ENCODE measurements at regions not wholly inside any gene's neighbourhood (a gene's known extent, or its start where the extent isn't known, plus 50 kb on each side); places are given as distances from the start of the nearest gene placed in this dataset.

DNA sequence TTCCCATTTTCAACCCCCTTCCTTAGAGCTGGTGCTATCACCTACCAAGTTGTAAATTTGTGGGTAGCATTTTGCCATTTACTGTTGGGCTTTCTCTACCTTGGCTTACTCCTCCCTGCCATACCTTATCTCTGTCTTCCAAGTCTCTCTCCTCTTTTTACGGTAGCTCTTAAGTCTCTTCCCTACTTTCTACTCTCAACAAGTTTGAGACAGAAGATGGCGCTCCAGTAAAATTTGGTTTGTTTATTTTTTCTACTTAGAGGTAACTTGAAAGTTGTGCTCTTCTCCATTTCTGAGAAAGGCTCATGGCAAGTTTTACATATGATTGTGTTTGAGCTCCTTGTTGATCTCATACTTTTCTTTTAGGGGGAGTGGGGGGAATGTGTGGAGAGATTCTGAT lies 1508.1 kb downstream of the TECRL start:
- no peak for DNase-seq (ENCODE audit: low spot score)

DNA sequence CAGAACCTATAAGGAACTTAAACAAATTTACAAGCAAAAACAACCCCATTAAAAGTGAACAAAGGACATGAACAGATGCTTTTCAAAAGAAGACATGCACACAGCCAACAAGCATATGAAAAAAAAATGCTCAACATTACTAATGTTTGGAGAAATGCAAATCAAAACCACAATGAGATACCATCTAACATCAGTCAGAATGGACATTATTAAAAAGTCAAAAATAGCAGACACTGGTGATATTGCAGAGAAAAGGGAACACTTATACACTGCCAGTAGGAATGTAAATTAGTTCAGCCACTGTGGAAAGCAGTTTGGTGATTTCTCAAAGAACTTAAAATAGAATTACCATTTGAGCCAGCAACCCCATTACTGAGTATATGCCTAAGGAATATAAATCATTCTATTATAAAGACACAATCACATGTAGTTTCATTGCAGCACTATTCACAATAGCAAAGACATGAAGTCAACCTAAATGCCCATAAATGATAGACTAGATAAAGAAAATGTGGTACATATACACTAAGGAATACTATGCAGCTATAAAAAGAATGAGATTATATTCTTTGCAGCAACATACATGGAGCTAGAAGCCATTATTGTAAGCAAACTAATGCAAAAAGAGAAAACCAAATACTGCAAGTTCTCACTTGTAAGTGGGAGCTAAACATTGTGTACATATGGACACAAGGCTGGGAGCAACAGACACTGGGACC lies 1509.4 kb downstream of the TECRL start:
- no peak for DNase-seq (ENCODE audit: low spot score)

DNA sequence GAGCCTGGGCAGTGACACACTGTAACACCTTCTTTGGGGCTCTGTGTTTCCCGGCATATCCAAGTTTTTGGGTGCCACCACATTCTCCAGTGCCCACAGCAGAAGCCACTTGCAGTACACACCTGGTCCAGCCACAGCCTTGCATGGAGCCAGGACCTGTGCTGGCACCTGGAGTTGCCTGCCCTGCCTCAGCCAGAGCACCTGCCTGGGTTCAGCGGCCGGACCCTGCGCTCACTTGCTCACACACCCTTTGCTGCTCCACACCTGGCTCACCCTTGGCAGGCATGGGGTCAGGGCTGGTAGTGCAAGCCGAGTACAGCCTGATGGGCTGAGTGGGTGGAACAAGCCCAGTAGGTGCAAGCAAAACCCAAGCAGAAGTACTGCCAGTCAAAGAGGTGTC lies 1511.1 kb downstream of the TECRL start:
- DNase-seq (ENCODE audit: low spot score), result no peak

DNA sequence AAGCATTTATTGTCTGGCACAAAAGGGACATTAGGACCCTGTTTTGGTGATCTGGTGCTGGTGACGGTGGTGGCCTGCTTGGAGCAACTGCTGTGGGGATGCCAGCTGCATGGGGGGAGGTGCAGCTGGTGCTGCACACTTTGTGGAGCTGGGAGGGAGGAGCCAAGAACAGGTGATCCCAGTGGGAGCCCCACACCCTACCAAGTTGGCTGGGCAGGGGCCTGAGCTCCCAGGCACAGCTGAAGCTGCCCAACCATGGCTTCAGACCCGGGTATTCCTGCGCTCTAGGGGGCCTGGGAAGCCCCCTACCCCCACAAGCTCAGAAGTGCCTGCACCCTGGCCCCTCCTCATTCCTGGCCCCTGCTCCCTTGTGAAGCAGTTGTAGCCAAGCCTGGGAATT lies 1512.5 kb downstream of the TECRL start:
- no peak for DNase-seq (ENCODE audit: low spot score)

DNA sequence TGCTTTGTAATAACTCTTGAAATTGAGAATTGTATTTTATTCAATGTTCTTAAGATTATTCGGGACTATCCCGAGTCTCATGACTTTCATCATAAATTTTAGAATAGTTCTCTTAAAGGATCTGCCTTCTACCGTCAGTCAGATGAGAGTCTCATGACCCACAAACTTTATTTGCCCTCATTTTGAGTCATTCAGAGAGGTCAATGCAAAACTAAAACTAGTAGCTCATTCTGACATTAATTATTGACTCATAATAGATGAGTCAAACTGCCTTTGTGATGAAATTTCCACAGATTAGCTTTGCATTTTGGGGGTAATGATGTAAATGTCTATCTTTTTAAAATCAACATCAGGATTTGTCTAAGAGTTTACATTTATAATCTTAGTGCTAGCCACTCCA lies 1527.3 kb downstream of the TECRL start:
- no peak for DNase-seq (ENCODE audit: low spot score)

DNA sequence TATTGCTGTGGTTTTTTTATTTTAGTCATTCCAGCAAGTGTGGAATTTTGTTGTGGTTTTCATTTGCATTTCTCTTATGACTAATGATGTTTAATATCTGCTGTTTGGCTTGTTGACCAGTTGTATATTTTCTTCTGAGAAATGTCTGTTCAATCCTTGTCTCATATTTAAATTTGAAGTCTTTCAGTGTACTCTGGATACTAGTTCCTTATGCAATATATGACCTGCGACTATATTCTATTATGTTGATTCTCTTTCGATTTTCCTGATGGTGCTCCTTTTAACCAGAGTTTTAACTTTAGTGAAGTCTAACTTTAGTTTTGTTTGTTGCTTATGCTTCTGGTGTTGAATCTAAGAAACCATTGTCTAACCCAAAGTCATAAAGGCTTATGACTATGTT lies 1528.0 kb downstream of the TECRL start:
- no peak for DNase-seq (ENCODE audit: low spot score)

DNA sequence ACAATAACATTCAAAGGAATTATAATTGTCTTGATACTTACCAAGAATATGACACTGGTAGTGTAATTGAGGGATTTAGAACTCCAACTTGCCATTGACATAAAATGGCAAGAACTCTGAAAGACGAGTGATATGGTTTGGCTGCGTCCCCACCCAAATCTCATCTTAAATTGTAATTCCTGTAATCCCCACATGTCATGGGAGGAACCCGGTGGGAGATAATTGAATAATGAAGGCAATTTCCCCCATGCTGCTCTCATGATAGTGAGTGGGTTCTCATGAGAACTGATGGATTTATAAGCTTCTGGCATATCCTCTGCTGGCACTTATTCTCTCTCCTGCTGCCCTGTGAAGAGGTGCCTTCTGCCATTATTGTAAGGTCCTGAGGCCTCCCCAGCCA lies 1536.4 kb downstream of the TECRL start:
- DNase-seq (ENCODE audit: low spot score), result no peak

DNA sequence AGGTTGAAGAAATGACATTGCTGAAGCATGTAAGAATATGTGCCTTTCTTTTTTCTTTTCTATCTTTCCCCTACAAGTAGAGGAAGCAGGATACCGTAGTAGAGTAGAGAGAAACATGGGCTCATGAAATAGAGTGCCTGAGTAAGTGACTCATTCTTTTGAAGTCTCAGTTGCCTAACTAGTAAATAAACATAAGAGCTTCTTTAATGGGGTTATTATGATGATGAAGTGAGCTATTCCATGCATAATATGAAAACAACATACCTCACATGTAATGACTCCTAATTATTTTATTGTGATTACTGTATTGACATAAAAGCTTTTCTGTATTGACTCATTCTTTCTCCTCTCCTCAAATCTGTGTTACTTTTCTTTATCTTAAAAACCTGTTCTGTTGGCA lies 1538.2 kb downstream of the TECRL start:
- no peak for DNase-seq (ENCODE audit: low spot score)

DNA sequence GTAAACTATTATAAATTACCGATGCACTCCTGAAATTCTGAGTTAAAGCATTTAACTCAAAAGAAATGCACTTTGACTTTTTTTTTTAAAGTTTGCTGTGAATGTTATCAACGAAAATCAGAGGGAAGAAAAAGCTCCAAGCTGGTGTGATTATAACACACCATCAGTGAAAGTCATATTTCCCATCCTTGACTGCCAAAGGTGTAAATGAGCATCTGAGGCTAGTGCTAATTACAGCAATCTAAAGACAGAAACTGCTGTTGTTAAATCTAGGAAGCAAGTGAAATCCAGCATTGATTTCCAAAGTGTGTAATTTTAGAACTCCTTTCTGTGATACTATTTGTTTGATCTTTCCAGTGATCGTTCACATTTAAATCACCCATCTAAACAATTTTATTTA lies 1538.8 kb downstream of the TECRL start:
- DNase-seq (ENCODE audit: low spot score), result no peak

DNA sequence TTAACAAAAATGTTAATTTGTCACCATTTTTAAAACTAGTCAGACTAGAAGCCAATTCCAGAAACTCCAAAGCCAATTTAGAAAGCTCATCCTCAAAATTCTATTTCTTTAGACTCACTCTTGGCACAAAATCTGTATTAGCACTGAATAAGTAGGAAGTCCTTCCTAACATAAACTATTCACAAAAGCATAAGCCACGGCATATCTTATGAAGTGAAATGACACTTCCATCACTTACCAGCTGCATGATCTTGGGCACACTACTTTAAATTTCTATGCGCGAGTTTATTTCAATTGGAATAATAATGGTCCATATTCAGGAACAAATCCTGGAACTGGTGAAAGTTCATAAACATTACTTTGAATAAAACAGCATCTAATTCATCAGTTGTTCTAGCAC lies 1544.0 kb downstream of the TECRL start:
- no peak for DNase-seq (ENCODE audit: low spot score)

DNA sequence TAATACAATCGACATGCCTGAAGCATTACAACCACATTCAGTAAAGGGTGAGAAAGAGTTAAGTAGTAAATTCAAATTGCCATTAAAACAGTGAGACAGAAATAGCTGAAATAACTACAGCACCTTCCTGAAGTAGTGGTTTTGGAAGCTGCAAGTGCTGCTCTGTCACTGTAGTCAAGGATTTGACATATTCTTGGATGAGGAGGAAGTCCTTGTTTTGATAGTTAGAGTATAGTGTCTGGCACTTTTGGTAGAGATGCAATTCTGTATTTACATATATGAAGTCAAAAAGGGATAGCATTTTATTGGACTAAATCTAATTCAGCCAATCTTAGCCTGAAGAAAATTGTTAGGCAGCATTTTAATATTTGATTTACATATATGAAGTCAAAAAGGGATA lies 1559.6 kb downstream of the TECRL start:
- no peak for DNase-seq (ENCODE audit: low spot score)

DNA sequence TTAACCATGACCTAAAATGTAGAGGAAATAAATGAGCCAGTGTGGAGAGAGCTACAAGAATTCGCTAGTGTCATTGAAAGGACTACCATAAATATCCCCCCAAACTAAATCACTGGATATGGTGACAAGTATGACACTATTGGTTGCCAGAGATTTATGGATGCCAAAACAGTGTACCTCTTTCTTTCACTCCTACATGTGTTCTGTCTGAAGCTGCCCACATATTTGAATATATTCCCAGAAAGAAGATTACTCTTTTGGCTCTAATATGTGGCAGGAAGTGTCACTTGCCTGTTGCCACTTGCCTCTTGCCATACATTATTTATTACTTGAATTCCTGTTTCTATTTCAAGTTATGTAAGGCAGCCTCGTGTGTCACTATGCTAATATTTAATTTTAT lies 1573.6 kb downstream of the TECRL start:
- DNase-seq (ENCODE audit: low spot score), result no peak

DNA sequence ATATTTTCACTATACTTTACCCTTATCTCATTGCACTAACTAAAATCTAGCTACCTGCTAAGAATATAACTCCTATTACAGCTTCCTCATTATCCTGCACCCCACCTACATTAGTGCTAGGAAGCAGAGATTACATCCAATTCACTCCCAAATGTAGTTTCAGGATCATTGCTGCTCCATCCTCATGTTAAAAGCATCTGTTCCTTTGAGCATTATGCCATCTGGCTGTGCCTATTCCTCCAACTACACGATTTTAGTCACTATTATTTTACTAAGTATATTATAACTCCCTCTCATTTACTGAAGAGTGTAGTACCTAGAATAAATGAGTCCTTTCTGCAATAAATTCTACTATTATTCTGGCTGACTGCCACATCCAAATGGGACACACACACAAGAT lies 1586.9 kb downstream of the TECRL start:
- no peak for DNase-seq (ENCODE audit: low spot score)

DNA sequence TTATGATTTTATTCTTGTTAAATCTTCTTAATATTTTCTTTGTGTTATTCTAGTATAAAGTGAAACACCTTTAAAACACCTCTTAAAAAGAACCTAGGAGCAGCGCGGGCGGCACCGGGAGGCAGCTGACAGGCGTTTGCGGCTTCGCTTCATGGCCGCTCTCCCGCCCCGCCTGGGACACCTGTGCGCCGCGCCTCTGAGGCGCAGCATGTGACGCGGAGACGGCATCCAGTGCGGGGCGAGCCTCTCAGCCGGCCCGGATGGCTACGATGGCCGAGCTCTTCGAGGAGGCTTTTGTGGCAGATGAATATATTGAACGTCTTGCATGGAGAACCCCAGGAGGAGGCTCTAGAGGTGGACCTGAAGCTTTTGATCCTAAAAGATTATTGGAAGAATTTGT lies 1592.7 kb downstream of the TECRL start:
- DNase-seq (ENCODE audit: low spot score), result no peak

DNA sequence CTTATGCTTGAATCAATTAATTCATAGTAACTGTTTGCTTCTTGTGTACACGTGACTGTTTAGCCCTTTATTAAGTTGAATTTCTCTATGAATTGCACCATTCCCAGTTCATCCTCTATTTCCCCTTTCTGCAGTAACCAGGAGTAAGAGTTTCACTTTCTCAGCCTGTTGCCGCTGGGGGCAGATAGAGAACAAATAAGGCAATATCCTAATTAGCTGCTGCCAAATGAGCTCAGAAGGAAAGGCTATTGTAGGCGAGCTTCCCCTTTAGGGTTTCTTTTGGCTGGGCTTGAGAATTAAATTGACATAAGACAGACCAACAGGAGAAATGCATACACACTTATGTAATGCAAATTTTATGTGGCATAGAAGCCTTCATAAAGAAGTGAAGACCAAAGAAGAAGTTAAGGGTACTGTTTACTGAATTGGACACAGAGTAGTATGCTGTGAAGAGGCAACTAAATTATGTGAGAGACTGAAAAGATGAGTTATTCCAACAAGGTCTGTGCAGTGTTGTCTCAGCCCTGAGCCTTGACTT lies 1594.7 kb downstream of the TECRL start:
- peak; percentile 0 for DNase-seq (ENCODE audit: low spot score)

DNA sequence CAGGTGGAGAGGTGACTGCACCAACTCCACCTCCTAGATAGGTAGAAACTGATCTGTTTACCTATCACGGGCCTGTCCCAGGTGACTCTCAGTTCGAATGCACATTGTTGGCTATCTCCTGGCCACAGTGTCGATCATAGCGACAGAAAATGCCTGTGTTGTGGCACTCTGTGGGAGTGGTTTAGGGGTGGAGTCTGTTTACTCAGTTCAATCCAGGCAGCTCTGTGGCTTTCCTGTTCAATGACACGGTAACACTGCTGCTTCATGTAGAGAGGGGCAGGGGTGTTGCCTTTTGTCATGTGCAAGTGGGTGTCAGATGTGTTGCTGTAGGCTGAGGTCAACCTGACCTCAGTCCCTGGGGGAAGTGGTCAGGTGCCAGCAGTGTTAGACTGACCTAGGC lies 1602.4 kb downstream of the TECRL start:
- no peak for DNase-seq (ENCODE audit: low spot score)

DNA sequence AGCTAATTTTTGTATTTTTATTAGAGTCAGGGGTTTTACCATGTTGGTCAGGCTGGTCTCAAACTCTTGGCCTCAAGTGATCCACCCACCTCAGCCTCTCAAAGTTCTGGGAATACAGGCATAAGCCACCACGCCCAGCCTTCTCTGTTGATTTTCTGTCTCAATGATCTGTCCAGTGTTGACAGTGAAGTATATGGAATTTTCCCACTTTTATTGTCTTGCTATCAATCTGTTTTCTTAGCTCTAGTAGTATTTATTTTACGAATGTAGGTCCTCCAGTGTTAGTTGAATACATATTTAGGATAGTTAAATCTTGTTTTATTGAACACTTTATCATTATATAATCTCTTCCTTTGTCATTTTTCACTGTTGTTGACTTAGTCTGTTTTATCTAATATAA lies 1603.9 kb downstream of the ADGRL3 start:
- DNase-seq (ENCODE audit: low spot score), result no peak

DNA sequence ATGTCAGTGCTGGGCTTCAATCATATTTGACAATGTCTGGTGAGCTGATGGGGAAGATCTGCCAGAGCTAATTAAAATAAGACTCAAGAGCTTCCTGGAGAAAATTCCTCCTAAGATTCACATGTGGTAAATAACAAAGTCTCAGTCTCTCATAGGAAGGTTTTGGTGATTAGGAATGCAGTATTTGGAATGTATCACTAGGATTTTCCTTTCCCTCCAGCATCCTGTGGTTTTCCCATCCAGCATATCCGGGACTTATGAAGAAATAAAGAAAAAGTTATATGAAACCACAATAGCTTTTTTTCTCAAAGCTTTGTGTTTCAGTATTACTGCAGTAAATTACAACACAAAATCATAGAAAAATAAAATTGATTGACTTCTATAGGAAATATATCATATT lies 1597.1 kb downstream of the ADGRL3 start:
- DNase-seq (ENCODE audit: low spot score), result no peak

DNA sequence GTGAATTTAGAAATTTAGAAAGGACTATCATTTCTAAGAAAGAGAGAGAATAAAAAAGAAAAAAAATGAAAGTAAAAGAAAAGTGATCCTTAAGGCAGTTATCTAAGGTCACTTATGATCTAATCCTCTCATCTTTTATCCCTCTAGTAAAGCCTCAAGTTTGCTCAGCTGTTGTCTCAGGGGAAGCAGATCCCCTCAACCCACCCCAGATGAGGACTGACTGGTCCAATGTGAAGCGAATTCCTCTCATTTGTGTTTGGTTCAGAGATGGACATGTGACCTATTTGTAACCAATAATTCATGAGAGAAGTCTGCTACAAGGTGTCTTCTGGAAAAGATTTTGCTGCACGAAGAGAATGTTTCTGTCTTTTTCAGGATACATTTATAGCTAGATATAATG lies 1591.3 kb downstream of the ADGRL3 start:
- DNase-seq (ENCODE audit: low spot score), result no peak

DNA sequence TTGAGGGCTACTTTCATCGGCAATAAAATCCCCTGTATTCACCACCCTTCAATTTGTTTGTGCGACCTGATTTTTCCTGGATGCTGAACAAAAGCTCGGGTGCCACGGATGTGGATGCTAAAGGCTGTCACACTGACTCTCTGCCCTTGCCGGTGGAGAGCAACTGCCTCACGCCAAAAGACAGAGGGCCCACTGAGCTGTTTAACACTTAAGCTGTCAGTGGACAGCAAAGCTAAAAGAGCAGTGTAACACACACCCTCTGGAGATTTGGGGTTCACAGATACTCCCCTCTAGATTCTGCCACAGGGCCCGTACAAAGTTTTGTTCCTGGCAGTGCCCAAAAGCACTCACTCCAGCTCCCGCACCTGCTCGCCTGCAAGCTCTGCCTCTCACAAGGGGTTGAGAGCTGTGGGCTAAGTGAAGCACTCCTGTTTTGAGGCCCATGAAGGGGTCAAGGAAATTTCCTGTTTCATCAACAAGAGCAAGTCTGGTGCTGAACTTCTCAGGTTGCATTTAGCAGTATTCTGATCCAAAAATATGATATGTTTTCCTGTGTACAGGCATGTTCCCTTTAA lies 1571.9 kb downstream of the ADGRL3 start:
- DNase-seq (ENCODE audit: low spot score), result no peak

DNA sequence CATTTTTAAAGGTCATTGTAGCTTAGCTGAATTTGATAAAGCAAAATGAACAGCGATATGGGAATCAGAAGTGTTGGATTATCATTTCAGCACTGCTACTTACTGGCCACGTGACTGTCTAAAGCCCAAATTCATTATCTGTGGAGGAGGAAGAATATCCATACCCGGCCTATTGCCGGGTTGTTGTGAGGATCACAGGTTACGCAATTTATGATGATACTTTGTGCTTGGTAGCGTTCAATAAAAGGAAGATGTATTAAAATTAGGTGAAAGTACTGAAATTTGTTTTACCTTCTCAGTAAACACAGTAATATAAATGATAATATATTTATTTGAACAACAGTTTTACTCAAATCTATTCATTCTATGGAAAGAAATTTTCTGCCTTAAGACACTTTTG lies 1540.2 kb downstream of the ADGRL3 start:
- DNase-seq (ENCODE audit: low spot score), result no peak

DNA sequence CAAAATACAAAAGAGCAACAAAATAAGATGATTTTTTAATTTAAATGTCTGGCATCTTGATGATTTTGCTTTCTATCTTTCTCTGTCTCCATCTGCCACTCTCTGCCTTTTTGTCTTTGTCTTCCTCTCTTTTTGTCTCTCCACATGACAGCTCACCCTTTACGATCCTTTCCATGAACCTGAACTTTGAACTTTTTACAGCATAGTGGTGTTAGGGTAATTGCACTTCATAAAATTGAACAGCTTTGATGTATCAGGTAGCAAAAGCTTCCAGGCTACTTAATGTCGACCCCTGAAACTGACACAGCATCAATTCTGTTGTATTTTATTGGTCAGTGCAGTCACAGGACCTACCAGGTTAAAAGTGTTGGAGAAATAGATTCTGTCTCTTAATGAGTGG lies 1517.0 kb downstream of the ADGRL3 start:
- DNase-seq (ENCODE audit: low spot score), result no peak

DNA sequence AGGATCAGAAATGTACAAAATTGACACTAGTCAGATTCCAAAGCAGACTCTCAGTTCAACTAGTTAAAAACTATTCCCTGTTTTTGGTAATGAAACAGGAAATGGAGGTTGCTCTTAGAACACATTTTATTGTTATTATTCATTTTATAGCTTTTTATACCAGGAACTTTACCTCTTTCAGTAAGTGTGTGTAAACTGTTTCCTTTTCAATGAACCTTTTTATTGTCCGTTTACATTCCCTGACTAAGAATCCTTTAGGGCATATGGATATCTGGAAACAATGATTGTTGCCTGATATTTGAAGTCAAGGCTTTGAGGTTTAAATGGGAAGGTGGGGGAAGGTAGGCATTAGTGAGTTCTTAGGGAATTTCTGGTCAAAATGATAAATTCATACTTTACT lies 1511.4 kb downstream of the ADGRL3 start:
- DNase-seq (ENCODE audit: low spot score), result no peak

Measured in umbilical cord (tissue), 1 donor.